DND-41 (cell line): ENCODE measurements at regions not wholly inside any gene's neighbourhood (a gene's known extent, or its start where the extent isn't known, plus 50 kb on each side); places are given as distances from the start of the nearest gene placed in this dataset.

Experiments
- EZH2 ChIP-seq: IDR thresholded peaks from 3 replicates; pipeline ENCODE4 v1.6.1; 2012; ENCODE audit warnings: borderline replicate concordance, low read depth, mild to moderate bottlenecking, moderate library complexity, low read length, inconsistent platforms; ENCODE audit not compliant: severe bottlenecking
- TF ChIP-seq, protein P1 (sequence below): IDR thresholded peaks from 2 replicates; pipeline ENCODE4 v1.5.1; 2012; ENCODE audit warnings: borderline replicate concordance, low read length, moderate library complexity, mild to moderate bottlenecking; ENCODE audit not compliant: poor library complexity, severe bottlenecking; ENCODE audit errors: extremely low read depth

DNA sequence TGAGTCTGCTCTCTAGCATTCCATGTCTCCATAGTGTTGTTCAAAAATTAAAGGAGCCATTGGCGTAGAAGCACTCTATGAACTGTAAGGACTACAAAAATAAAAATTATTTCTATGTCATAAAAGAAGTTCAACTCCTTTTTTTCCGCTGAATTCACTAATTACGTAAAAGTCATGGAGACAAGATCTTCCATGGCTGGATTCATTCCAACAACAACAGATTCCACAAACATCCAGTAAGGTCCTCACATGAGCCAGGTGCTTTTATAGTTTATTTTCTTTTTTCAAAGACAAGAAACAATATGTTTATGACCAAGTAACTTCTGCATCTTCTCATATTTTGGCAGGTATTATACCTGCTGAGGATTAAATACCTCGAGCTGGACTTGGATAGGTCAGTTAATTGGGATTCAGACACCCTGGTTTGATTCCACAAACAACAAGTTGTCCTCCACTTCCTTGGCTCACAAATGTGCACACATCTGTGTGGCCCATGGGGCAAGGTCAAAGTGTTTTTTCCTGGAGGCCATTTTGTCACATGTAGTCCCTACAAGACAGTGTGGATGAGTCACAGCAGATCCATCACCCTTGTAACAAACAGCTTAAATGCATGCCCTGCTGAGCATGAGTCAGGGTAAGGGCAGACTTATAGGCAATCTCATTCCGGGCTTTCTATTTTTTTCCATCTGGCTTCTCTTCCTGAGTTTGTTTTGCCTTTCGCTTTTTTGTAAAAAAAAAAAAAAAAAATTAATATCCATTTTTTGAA lies 475.6 kb downstream of the COG6 start:
- TF ChIP-seq, protein P1, sequence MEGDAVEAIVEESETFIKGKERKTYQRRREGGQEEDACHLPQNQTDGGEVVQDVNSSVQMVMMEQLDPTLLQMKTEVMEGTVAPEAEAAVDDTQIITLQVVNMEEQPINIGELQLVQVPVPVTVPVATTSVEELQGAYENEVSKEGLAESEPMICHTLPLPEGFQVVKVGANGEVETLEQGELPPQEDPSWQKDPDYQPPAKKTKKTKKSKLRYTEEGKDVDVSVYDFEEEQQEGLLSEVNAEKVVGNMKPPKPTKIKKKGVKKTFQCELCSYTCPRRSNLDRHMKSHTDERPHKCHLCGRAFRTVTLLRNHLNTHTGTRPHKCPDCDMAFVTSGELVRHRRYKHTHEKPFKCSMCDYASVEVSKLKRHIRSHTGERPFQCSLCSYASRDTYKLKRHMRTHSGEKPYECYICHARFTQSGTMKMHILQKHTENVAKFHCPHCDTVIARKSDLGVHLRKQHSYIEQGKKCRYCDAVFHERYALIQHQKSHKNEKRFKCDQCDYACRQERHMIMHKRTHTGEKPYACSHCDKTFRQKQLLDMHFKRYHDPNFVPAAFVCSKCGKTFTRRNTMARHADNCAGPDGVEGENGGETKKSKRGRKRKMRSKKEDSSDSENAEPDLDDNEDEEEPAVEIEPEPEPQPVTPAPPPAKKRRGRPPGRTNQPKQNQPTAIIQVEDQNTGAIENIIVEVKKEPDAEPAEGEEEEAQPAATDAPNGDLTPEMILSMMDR = no peak
- TF ChIP-seq EZH2 = no peak
